ENCODE measurements at regions not wholly inside any gene's neighbourhood (a gene's known extent, or its start where the extent isn't known, plus 50 kb on each side); places are given as distances from the start of the nearest gene placed in this dataset.

DNA sequence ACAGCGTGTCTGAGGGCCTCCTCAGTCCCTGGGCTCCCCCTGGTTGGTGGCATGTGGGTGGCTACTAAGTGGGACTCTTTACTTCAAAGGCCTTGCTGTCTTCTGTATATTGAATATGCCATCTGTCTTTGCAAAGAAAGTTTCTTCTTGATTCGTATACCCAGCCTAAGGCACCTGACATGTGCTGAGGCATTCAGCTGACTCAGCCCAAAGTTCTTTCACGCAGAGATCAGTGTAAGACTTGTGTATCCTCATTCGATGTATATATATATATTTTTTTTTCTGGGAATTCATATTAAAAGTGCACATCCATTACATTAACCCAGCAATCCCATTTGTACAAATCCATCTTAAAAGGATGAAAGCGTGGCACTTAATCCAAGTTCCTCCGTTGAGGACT, 115.1 kb upstream of the PMEPA1 start:
- TF ChIP-seq CTCF (IDR thresholded peaks at IDR 0.05; ENCODE audit: low read length) (no peak), EZH2 (IDR thresholded peaks at IDR 0.05; ENCODE audit: borderline replicate concordance, low read length) (no peak)

Measured in OCI-LY1 (cell line).